ENCODE measurements at regions not wholly inside any gene's neighbourhood (a gene's known extent, or its start where the extent isn't known, plus 50 kb on each side); places are given as distances from the start of the nearest gene placed in this dataset.

GRCh38 chr9:134234687-134235359 lies 70.5 kb upstream of the RNU6ATAC start:
- H3K9me3 Mint-ChIP-seq: no peaks in the 10 kb centered on the region
- H3K36me3 Mint-ChIP-seq: no peaks in the 10 kb centered on the region
- intact Hi-C loops (cut with micrococcal nuclease): no loop called here
- H3K36me3 ChIP-seq (ENCODE audit: insufficient read depth, low read length): no peaks in the 10 kb centered on the region
- no peaks in the 10 kb centered on the region for H3K27me3 ChIP-seq (ENCODE audit: insufficient read depth, low read length)
- no peak overlapping the region for H3K4me3 ChIP-seq (ENCODE audit: low read length in 2 of 2)
- no peak overlapping the region for H3K27ac ChIP-seq (ENCODE audit: low read depth, low read length)
- H3K4me1 Mint-ChIP-seq: no peaks in the 10 kb centered on the region
- ChIA-PET POLR2A (ENCODE audit: partially characterized antibody) (no interaction called here), CTCF (ENCODE audit: partially characterized antibody) (no interaction called here)
- no peaks in the 10 kb centered on the region for H3K9me3 ChIP-seq (ENCODE audit: control insufficient read depth in 1 of 2, low read length in 2 of 2)
- H3K27me3 Mint-ChIP-seq: peaks cover 2% of the 10 kb centered on the region in 2 donors
- no peak overlapping the region for H3K27ac Mint-ChIP-seq
- H3K4me3 Mint-ChIP-seq: no peak overlapping the region
- DNase-seq: no peak
- no peaks in the 10 kb centered on the region for H3K4me1 ChIP-seq (ENCODE audit: insufficient read depth, low read length)

- Histone ChIP-seq H3K4me3 (ENCODE audit: low read length in 2 of 2) (no peak overlapping the region), H3K4me1 (ENCODE audit: insufficient read depth, low read length) (no peaks in the 10 kb centered on the region), H3K36me3 (ENCODE audit: insufficient read depth, low read length) (no peaks in the 10 kb centered on the region), H3K27me3 (ENCODE audit: insufficient read depth, low read length) (no peaks in the 10 kb centered on the region), H3K9me3 (ENCODE audit: control insufficient read depth in 1 of 2, low read length in 2 of 2) (no peaks in the 10 kb centered on the region), H3K27ac (ENCODE audit: low read depth, low read length) (no peak overlapping the region)
- Mint-ChIP-seq H3K27ac (no peak overlapping the region), H3K36me3 (no peaks in the 10 kb centered on the region), H3K27me3 (peaks cover 2 to 3% of the 10 kb centered on the region in 2 donors), H3K4me1 (no peaks in the 10 kb centered on the region), H3K9me3 (no peaks in the 10 kb centered on the region), H3K4me3 (no peak overlapping the region)
- intact Hi-C loops (cut with micrococcal nuclease): no loop called here
- CTCF ChIA-PET (ENCODE audit: partially characterized antibody): no interaction called here
- POLR2A ChIA-PET (ENCODE audit: partially characterized antibody): no interaction called here
- DNase-seq: no peak
Measured at GRCh38 chr9:134235366-134235765, 71.0 kb upstream of the RNU6ATAC start.

DNA sequence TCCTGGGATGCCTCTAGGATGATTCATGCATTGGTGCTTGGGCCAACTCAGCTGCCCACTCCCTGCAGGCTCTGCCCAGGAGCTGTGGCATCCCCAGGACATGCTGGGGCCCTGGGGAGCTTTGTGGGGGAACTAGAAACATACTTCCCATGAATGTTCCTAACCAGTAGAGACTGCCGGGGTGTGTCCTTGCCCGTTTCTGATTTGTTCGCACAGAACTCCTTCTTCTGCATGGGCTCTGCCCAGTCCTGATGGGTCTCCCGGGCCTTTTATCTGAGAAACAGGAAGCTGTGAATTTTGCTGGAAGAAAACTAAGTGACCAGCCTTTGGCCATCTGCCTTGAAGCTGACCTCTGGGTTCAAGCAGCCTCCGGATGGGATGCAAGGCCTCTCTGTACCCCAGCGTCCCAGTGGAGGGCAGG lies 71.6 kb upstream of the RNU6ATAC start:
- H3K4me3 ChIP-seq (ENCODE audit: low read length in 2 of 2): no peak overlapping the region
- H3K27me3 ChIP-seq (ENCODE audit: insufficient read depth, low read length): no peaks in the 10 kb centered on the region
- no peaks in the 10 kb centered on the region for H3K36me3 ChIP-seq (ENCODE audit: insufficient read depth, low read length)
- H3K4me1 ChIP-seq (ENCODE audit: insufficient read depth, low read length): no peaks in the 10 kb centered on the region
- intact Hi-C loops (cut with micrococcal nuclease): no loop called here
- no peaks in the 10 kb centered on the region for H3K9me3 ChIP-seq (ENCODE audit: control insufficient read depth in 1 of 2, low read length in 2 of 2)
- Mint-ChIP-seq H3K4me3 (no peak overlapping the region), H3K27ac (no peak overlapping the region), H3K36me3 (no peaks in the 10 kb centered on the region), H3K9me3 (no peaks in the 10 kb centered on the region), H3K27me3 (peaks cover 2 to 4% of the 10 kb centered on the region in 2 donors), H3K4me1 (no peaks in the 10 kb centered on the region)
- H3K27ac ChIP-seq (ENCODE audit: low read depth, low read length): no peak overlapping the region
- ChIA-PET CTCF (ENCODE audit: partially characterized antibody) (no interaction called here), POLR2A (ENCODE audit: partially characterized antibody) (no interaction called here)
- no peak for DNase-seq

DNA sequence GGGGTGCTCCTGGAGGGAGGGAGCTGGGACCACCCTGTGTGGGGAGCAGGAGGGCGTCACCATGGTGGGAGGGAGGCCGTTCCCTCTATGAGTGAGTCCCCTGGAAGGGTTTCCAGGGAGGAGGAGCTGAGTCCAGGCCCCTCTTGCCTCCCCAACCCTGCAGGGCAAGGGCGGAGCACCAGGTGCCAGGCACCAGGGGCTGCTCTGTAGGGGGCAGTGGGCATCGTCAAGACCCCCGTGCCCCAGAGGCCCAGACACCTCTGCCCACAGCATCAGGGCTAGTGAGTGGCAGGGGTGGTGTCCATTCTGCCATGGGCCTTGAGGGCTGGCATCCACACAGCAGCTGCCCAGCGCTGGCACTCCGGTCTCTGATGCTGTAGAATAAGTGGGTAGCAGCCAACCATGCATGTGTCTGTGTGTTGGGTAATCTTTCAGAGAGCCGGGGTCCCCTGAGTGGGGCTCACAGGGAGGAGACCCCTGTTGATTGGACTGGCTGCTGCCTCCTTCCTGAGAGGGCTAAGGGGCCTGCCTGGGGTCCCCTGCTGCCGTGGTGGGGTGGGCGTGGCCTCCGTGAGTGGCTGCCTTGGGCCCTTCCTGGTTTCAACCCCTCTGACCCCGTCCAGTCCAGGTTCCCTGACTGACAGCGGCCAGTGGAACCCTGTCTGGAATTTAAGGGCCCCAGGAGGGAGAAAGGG lies 72.7 kb upstream of the RNU6ATAC start:
- Histone ChIP-seq H3K27ac (ENCODE audit: low read depth, low read length) (no peak overlapping the region), H3K9me3 (ENCODE audit: control insufficient read depth in 1 of 2, low read length in 2 of 2) (no peaks in the 10 kb centered on the region), H3K36me3 (ENCODE audit: insufficient read depth, low read length) (no peaks in the 10 kb centered on the region), H3K4me1 (ENCODE audit: insufficient read depth, low read length) (no peaks in the 10 kb centered on the region), H3K27me3 (ENCODE audit: insufficient read depth, low read length) (no peaks in the 10 kb centered on the region), H3K4me3 (ENCODE audit: low read length in 2 of 2) (no peak overlapping the region)
- no peaks in the 10 kb centered on the region for H3K9me3 Mint-ChIP-seq
- H3K4me3 Mint-ChIP-seq: no peak overlapping the region
- peaks cover 2 to 4% of the 10 kb centered on the region in 2 donors for H3K27me3 Mint-ChIP-seq
- ChIA-PET POLR2A (ENCODE audit: partially characterized antibody) (no interaction called here), CTCF (ENCODE audit: partially characterized antibody) (no interaction called here)
- no peak overlapping the region for H3K27ac Mint-ChIP-seq
- no peak for DNase-seq
- intact Hi-C loops (cut with micrococcal nuclease): no loop called here
- no peaks in the 10 kb centered on the region for H3K4me1 Mint-ChIP-seq
- H3K36me3 Mint-ChIP-seq: no peaks in the 10 kb centered on the region

- DNase-seq: no peak
- no peak overlapping the region for H3K27ac ChIP-seq (ENCODE audit: low read depth, low read length)
- no peaks in the 10 kb centered on the region for H3K27me3 ChIP-seq (ENCODE audit: insufficient read depth, low read length)
- no peaks in the 10 kb centered on the region for H3K36me3 Mint-ChIP-seq
- intact Hi-C loops (cut with micrococcal nuclease): no loop called here
- peaks cover 0 to 4% (median 4%) of the 10 kb centered on the region in 4 donors for H3K4me1 Mint-ChIP-seq
- POLR2A ChIA-PET (ENCODE audit: partially characterized antibody): no interaction called here
- no peaks in the 10 kb centered on the region for H3K4me1 ChIP-seq (ENCODE audit: insufficient read depth, low read length)
- no peaks in the 10 kb centered on the region for H3K36me3 ChIP-seq (ENCODE audit: insufficient read depth, low read length)
- no peak overlapping the region for H3K4me3 ChIP-seq (ENCODE audit: low read length in 2 of 2)
- H3K9me3 Mint-ChIP-seq: no peaks in the 10 kb centered on the region
- CTCF ChIA-PET (ENCODE audit: partially characterized antibody): no interaction called here
- H3K27ac Mint-ChIP-seq: no peak overlapping the region
- no peak overlapping the region for H3K4me3 Mint-ChIP-seq
- peaks cover 2 to 4% of the 10 kb centered on the region in 2 donors for H3K27me3 Mint-ChIP-seq
- no peaks in the 10 kb centered on the region for H3K9me3 ChIP-seq (ENCODE audit: control insufficient read depth in 1 of 2, low read length in 2 of 2)
Measured at GRCh38 chr9:134237630-134238265, 73.4 kb upstream of the RNU6ATAC start.

DNA sequence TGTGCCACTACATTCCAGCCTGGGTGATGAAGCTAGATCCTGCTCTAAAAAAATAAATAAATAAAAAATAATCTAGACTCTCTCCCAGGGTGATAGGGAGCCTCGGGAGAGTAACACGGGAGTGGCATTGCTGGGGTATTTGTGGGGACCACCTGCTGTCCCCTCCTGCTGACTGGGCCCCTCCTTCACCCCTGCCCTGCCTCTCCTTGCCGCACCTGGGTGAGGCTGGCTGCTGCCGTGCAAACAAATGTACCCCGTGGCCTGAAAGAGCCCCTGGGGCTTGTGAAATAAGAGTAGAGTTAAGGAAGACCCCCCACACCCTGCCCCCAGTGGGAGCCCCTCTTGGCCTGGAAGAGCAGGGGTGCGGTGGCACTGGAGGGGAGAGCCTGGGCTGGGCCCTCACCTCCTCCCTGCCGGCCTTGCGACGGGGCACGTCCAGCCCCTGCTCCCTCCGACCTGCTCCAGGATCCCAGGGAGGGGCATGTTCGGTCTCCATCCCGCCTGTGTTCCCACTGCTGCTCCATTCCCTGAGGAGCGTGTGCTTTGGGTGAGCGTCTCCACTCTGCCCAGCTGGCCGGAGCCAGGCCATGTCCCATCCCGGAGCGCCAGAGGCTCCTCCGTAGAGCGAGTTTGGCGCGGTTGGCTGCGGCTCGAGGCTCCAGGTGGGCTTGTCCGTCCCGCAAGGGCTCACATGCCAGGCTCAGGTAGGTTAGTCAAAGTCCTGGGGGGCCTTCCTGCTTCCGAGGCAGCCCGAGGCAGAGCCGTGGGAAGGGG lies 75.0 kb upstream of the RNU6ATAC start:
- Mint-ChIP-seq H3K27me3 (peaks cover 2% of the 10 kb centered on the region in 2 donors), H3K27ac (no peak overlapping the region), H3K4me3 (no peak overlapping the region), H3K9me3 (no peaks in the 10 kb centered on the region), H3K36me3 (no peaks in the 10 kb centered on the region), H3K4me1 (peaks cover 6 to 15% (median 13%) of the 10 kb centered on the region in 4 donors)
- intact Hi-C loops (cut with micrococcal nuclease): no loop called here
- Histone ChIP-seq H3K4me1 (ENCODE audit: insufficient read depth, low read length) (peaks cover 11% of the 10 kb centered on the region), H3K4me3 (ENCODE audit: low read length in 2 of 2) (no peak overlapping the region), H3K27ac (ENCODE audit: low read depth, low read length) (no peak overlapping the region), H3K9me3 (ENCODE audit: control insufficient read depth in 1 of 2, low read length in 2 of 2) (no peaks in the 10 kb centered on the region), H3K27me3 (ENCODE audit: insufficient read depth, low read length) (no peaks in the 10 kb centered on the region), H3K36me3 (ENCODE audit: insufficient read depth, low read length) (no peaks in the 10 kb centered on the region)
- ChIA-PET CTCF (ENCODE audit: partially characterized antibody) (no interaction called here), POLR2A (ENCODE audit: partially characterized antibody) (no interaction called here)
- DNase-seq: no peak

DNA sequence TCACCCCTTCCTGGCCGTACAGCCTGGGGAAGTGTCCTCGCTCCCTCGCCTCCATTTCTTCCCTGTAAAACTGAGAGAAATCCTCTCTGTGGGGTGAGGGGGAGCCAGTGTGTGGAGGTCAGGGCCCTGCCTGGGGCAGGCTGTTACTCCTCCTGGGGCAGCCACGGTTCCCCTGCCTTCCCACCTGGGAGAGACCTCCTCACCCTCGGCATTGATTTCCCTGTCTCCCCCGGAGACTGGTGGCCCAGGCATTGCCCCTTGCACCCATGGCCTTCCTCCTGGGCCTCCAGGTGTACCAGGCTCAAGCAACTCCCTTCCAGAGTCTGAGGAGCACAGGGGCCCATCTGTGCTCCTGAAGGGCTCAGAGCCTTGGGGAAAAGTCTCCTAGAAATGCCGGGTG lies 75.6 kb upstream of the RNU6ATAC start:
- no peak overlapping the region for H3K4me3 Mint-ChIP-seq
- H3K27me3 Mint-ChIP-seq: peaks cover 2 to 3% of the 10 kb centered on the region in 2 donors
- Histone ChIP-seq H3K4me1 (ENCODE audit: insufficient read depth, low read length) (peaks cover 11% of the 10 kb centered on the region), H3K27ac (ENCODE audit: low read depth, low read length) (no peak overlapping the region), H3K36me3 (ENCODE audit: insufficient read depth, low read length) (no peaks in the 10 kb centered on the region), H3K27me3 (ENCODE audit: insufficient read depth, low read length) (no peaks in the 10 kb centered on the region), H3K4me3 (ENCODE audit: low read length in 2 of 2) (no peak overlapping the region), H3K9me3 (ENCODE audit: control insufficient read depth in 1 of 2, low read length in 2 of 2) (no peaks in the 10 kb centered on the region)
- POLR2A ChIA-PET (ENCODE audit: partially characterized antibody): no interaction called here
- intact Hi-C loops (cut with micrococcal nuclease): no loop called here
- H3K9me3 Mint-ChIP-seq: peaks cover 0 to 2% (median 0%) of the 10 kb centered on the region in 8 donors
- no peaks in the 10 kb centered on the region for H3K36me3 Mint-ChIP-seq
- DNase-seq: no peak
- H3K27ac Mint-ChIP-seq: no peak overlapping the region
- H3K4me1 Mint-ChIP-seq: peaks cover 8 to 15% (median 13%) of the 10 kb centered on the region in 4 donors
- CTCF ChIA-PET (ENCODE audit: partially characterized antibody): no interaction called here

Data from CD4-positive, alpha-beta memory T cell (primary cell).